HG03354 (cell line): ENCODE measurements at regions not wholly inside any gene's neighbourhood (a gene's known extent, or its start where the extent isn't known, plus 50 kb on each side); places are given as distances from the start of the nearest gene placed in this dataset.
"Not testable (repeated sequence)": the region's sequence is repeated elsewhere in the genome, so short reads cannot be mapped to it uniquely, and the experiment has no call there.

Experiments used
- ATAC-seq: cut with Tn5 transposase; IDR thresholded peaks from one replicate; pipeline ENCODE4 v1.9.1; 2021; ENCODE audit warnings: mild to moderate bottlenecking; ENCODE audit not compliant: unreplicated experiment, poor library complexity, severe bottlenecking

DNA sequence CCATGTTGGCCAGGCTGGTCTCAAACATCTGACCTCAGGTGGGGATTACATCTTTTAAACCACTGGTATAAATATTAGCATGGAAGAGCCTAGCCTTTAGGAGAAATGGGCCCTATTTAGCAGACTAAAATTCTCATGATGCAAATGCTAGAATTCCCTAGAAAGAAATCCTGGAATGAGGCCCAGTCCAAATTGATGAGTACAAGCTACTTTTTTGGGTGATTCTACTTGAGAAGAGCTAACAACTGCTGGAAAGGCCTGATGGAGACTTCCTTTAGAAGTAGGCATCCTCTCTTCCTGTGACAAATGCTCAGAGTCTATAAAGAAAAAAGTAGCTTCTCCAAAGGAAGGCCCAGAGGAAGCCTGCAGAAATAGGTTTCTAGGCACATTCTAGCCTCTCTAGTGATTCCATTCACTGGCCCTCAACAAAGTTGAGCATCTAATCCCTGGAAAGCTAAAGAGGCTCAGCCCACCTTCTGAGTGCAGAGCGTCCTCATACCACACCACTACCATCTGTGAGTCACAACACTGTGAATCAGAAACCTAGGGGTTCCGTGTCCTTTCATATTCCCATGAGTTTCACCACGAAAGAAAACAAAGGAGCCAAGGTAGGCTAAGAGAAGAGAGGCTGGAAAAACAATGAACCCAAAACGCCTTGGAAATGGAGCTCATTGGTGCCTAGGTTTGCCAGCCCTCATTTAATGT lies 183.1 kb downstream of the C1D start:
- no peak for ATAC-seq

DNA sequence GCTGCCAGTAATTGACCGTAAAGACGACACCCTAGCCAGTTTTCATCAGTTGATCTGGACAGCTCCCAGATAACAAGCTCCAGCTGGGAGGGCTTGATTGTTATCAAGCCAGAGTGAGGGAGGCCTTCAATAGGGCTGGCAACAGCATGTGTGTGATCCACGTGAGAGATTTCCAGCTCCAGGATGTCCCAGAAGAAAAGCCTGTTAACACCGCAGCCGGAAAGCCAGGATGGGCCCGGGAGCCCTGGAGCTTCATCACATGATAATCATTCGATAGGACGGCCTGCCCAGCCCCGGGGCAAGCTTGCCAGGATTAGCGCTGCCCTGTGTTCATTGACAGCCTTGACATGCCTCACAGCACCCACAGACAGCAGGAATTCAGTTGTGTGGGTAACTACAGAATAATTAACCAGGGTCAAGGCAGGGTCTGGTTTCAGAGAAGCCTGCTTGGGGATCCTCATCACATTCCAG lies 182.5 kb downstream of the C1D start:
- no peak for ATAC-seq

DNA sequence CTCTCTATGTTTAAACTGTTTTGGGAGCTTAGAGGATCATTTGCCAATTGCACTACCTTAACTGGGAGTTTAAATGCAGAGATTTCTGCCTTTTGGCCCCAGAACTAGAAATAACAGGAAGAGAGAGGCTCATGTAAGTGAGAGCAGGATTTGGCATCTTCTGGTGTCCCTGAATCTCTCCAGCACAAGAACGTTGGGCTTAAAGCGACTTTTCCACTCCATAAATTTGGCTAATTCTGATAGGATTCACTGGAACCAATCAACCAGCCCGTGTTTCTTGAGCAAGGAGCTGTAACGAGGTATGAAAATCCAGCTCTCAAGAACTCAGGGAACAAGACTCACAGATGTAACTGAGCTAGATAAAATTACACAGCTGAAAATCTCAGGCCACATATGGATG lies 181.0 kb downstream of the C1D start:
- ATAC-seq: no peak

DNA sequence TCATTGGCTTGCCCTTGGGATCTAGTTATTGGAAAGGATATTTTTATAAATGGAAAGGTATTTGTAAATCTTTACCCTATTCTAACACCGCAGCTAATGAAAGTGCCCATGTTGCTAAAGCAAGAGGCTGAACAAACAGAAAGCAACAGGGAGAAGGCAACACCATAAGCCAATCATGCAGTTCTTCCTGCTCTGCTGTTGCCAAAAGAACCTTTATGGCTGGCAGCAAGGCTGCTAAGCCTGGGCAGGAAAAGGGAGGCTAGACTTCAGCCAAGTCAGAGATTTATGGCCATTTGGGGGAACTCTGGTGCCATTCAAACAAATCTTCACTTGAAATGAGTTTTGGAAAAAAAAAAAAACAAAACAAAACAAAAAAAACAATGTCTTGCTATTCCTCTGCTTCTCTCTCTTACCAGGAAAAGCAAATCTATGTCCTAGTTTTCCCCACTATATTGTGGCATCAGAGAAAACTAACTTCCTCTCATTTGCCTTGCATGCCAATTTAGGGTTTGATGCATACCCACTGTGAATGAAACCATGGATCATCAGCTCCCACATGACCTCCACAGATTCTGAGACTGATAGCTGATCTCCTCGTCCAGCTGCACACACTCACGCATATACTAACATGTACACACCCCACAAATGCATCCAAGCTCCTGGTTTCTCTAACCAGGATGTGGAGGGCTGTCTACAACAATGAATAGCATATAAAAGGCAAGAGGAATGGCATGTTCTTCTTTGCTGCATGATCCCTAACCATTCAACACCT lies 179.3 kb downstream of the C1D start:
- no peak for ATAC-seq

DNA sequence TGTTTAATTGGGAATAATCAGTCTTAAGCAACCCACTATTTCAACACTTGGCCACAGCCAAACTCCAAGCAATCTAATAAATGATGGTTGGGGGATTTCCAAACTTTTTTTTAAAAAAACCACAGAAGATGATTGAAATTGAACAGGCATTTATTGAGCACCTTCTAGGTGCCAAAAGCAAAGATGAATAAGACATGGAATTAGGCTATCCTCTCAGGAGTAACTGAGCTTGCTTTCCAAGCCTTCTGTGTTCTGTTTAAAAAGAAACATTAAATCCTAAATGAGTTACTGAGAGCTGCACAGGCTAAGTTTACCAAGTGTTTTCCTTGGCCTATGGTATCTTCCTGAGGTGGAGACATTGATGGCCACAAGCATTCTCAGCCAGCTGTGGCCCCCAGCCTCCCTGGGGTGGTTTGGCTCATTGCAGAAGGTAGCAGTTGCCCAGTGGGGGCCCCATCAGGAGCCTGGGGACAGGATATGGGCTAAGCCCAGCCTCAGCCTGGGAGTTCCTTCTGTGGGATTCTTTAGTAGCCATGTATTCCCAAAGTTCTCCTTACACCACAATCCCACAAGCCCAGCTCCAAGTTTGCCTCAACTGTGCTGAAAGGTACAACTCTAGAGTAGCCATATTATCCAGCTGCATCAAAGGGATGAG lies 174.3 kb downstream of the C1D start:
- ATAC-seq: no peak

DNA sequence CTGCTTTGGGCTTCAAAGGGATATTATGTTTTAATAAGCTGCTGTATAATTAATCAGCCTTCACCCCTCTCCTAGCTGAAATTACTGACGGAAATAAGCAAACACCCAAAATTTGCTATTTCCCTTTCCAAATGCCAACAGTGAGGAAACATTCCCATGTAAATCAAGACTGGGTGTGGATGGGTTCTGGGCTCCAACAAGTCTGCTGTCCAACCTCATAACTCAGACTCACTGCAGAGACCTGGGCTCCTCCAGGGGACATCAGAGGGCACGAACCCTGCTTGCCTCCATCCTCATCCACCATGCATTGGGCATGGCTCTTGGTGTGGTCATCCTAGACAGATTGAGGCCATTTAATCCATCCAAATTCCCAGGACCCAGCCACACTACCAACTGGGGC lies 173.7 kb downstream of the C1D start:
- no peak for ATAC-seq

DNA sequence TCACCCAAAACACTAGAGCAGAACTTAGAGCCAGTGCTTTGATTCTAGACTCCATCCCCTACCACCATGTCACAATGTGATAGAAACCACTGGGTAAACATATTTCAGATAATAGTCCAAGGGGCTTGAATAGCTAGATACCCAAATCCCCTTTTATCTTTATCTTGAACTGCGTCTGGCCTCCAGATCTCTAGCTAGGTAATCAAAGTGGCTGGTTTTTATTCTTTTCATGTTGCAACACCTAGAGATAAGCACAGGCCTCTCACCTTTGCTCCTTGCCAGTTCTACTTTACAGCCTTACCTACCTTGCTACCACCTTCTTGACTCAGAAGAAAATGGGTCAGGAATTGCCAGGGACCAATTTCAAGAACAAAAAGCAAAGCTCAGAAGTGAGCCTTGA lies 171.2 kb downstream of the C1D start:
- no peak for ATAC-seq

DNA sequence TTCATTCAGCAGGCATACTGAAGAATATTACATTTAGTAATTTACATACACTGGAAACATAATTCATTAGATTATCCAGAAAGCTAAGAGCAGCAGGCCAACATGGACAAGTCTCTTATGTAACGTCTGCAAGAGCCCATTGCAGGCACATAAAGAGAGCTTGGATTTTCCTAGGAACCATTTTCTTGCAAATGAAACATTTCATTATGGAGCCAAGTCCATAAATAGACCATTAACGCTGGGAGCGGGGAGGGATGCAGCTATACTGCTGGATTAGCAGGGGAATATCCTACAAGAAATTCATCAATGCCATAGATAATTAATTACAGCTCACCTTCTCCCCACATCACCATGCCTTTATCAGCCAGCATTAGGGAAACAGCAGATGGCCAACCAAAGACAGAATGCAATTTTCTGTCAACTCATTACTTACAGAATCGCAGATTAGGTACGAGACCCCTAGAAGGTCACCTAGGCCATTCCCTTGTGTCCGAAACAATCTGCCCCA lies 170.4 kb downstream of the C1D start:
- no peak for ATAC-seq

DNA sequence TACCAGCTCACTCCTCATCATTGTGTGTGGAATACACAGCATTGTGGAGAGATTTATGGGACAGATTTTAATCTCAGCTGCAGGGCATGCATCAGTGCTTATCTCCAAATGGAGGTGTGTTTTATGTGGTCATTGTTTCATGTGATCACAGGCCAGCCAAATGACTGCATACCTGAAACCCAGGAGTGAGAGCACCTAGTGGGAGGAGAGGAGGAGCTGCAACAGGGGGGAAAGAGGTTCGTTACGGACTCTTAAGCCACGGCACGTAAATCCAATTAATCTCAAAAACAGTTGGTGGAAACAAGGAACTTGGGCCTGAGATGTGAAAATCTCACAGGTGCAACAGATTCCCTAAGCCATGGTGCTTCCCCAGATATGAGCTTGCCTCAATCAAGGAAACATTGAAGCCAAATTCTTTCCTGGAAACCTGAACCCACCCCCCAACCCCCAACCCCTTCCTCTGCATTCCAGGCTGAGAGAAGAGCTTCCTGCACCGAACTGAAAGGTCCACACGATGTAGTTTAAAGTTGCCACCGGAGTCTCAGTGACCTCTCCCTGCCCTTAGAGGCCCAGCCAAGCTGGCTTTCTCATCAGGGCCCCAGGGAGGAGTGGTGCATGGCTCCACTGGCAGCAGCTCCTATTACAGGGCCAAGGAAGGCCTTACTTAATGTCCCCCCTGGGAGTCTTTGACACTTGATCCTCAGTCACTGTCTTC lies 167.4 kb downstream of the C1D start:
- ATAC-seq: no peak

DNA sequence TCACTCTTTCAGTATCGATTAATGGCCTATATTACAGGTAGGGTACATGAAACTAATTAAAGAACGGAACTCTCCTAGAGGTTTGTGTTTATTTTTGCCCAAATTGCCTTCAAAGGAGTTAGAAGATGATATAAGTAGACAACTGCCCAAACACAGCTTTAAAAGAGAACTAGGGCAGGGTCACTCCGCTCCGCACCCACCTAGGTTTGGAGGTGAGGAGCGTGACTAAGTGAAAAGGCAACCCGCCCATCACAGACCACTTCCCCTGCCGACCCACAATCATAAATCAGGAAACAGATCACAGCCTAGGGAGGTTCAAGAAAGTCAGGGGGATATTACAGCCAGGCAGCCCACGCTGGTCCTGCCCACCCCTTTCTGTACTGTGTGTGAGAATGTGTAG lies 166.7 kb downstream of the C1D start:
- ATAC-seq: no peak

DNA sequence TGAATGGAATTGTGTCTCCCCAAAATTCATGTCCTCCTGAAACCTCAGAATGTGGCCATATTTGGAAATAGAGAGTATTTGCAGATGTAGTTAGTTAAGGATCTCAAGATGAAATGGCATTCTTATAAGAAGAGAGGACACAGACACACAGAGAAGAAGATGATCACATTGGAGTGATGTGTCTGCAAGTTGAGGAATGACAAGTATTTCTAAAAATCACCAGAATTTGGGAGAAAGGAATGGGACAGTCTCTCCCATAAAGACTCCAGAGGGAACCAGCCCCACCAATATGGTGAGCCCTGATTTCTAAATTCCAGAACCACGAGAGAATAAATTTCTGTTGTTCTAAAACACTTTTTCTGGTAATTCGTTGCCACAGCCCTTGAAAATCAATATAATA lies 166.3 kb downstream of the C1D start:
- ATAC-seq: no peak

DNA sequence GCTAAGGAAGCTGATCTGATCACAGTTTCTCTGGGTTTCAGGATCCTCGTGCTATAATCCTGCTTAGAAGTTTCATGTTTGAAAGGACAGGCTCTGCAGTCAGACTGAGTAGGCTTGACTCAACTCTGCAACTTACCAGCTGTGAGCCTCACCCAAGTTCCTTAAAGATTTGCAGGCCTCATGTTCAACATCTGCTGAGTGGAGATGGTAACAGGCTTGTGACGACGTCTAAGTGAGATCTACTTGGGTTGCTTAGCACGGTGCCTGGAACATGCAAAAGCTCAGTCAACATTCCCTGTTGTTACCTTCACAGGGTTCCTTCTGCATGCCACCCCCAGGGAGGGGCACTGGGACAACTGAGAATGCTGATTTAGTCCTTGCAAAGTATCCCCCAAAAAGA lies 164.2 kb downstream of the C1D start:
- ATAC-seq: no peak

DNA sequence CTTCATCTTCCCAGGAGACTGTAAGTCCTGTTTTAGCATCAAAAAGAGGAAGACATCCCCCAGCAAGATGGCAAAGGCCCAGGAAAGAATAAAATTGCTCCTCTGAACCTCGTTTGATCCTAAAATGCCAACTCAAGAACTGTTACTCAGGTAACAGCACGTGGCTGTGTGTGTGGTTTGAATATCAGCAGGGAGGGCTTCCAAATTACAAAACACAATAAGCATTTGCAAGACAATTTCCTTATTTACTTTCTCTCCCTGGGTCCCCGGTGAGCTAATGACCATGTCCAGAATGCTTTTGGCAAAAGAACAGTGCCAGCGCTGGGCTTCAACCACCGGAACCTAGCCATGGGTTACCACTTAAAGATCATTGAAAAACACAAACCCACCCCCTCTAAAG lies 163.6 kb downstream of the C1D start:
- no peak for ATAC-seq

DNA sequence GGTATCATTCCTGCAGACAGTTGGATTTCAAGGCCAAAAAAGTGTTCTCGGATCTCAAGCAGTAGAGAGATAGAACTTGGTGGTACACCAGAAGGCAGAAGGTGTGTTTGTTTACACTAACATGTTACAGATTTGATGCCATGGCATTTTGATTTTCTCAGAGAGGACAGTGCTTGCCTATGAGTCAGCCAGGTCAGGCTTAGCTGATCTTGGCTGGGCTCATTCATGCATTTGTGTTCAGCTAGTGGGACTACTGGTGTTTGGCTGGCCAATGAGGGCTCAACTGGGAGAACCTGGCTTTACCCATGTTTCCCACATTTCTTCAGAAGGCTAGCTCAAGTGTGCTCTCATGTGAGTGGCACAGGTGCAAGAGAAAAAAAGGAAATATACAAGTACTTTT lies 162.0 kb downstream of the C1D start:
- no peak for ATAC-seq

DNA sequence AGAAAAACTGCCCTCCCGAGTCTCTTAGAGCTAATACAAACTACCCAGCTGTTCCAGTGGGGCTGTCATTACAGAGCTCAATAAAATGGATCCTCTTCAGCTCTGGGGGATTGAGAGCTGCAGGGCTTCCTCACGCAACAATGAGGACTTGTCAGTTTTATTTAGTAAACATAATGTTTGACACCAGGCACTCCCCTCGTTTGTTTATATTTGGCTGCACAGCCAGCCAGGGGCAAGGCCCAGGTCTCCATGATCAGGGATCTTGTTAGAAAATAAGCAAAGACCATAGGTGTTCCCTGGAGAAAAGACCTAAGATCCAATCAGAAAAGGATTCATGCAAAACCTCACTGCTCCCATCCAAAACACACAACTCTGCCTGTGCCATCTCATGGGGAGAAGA lies 158.2 kb downstream of the C1D start:
- ATAC-seq: no peak

DNA sequence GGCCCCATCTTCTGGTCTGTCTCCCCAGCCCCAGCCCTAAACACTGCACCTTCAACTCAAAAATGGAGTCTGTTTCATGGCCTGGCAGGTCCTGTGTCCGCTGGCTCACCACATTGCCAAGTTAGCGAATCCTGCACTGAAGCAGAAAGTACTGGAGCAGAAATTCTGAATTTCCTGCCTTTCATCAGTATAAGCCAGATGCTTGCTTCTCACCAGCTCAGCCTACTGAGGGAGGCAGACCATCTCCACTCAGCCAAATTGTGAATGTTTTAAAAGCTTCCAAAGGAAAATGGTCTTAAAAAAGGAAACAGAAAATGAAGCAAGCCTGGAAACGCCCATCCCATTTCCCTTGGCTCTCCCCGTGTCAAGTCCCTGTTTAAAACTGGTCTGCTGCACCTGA lies 157.8 kb downstream of the C1D start:
- no peak for ATAC-seq

DNA sequence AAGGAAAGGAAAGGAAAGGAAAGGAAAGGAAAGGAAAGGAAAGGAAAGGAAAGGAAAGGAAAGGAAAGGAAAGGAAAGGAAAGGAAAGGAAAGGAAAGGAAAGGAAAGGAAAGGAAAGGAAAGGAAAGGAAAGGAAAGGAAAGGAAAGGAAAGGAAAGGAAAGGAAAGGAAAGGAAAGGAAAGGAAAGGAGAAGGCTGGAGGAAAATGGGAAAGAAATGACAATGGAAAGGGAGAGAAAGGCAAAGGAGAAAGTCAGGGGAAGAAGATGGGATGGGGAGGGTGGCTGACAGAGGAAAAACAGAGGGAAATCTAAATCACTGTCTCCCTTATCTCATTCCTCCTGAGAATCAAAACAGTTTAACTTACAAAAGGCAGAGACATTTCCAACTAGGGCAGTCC lies 156.3 kb downstream of the C1D start:
- ATAC-seq: not testable (repeated sequence)

DNA sequence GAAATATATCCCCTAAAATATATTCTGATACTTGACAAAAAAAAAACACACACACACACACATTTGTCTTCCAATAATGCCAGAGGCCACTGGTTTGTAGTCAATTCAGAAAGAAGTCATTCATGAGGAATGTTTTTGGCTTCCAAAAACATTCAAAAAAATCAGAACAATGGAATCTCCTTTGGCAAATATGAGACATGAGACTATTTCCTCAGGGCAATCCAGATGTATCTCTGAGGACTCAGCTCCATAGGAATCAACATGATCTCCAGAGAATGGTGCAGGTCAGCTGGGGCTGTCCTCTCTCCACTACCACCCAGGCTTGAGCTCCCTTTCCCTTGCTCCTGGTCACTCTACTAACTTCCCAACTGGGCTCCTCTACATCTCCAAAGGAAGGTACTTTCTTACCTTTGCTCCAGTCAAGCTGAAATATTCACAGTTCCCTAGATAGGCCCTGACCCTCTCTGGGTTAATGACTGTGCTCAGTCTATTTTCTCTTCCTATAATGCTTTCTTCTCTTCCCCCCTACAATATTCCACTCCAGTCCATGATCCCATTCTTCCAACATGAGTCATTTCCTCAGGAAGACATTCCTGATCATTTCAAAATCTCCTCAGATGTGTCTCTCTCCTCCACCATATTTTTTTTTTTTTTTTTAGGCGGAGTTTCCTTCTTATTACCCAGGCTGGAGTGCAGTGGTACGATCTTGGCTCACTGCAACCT lies 145.3 kb downstream of the C1D start:
- no peak for ATAC-seq

DNA sequence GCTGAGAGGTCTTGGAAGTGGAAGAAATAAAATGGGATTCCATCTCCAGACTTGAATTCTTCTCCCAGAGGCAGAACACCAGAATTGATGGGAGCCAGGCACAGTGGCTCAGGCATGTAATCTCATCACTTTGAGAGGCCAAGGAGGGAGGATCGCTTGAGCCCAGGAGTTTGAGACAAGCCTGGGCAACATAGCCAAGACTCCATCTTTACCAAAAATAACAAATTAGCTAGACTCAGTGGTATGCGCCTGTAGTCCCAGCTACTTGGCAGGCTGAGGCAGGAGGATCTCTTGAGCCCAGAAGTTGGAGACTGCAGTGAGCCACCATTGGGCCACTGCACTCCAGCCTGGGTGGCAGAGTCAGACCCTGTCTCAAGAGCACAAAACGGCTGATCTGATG lies 144.3 kb downstream of the C1D start:
- no peak for ATAC-seq

DNA sequence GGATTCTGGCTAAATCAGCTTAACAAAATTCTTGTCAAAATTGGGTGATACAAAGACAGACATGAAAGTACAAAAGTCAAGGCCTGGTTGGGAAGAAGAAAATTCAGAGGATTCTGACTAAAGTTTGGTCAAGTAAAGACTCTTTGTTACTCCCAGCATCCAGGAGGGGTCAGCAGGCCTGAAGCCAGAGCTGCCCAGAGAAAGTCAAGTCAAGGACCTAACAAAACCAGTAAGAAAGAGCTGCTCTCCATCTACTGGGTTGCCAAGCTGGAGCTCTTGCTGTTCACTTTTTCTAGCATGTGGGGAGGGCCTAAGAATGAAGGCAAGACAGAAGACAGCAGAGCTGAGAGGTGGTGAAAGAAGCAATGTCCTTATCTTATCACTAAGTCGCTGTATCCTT lies 143.3 kb downstream of the C1D start:
- no peak for ATAC-seq
